Glutamatergic neuron (in vitro differentiated cells): ENCODE measurements at regions not wholly inside any gene's neighbourhood (a gene's known extent, or its start where the extent isn't known, plus 50 kb on each side); places are given as distances from the start of the nearest gene placed in this dataset.
"Not testable (repeated sequence)": the region's sequence is repeated elsewhere in the genome, so short reads cannot be mapped to it uniquely, and the experiment has no call there.

Source experiments
- DNase-seq: peaks from one replicate; pipeline ENCODE4 v3.0.0; 2022
- H3K27ac Mint-ChIP-seq: one replicate; pipeline ENCODE4 v1.8.0; 2020; ENCODE audit warnings: mild to moderate bottlenecking, mixed read lengths, inconsistent platforms; ENCODE audit not compliant: unreplicated experiment
- H3K27me3 Mint-ChIP-seq: one replicate; pipeline ENCODE4 v1.8.0; 2020; ENCODE audit warnings: mild to moderate bottlenecking, moderate library complexity, mixed read lengths, inconsistent platforms; ENCODE audit not compliant: unreplicated experiment
- H3K36me3 Mint-ChIP-seq: one replicate; pipeline ENCODE4 v1.8.0; 2020; ENCODE audit warnings: mild to moderate bottlenecking, mixed read lengths, inconsistent platforms; ENCODE audit not compliant: unreplicated experiment
- H3K4me1 Mint-ChIP-seq: one replicate; pipeline ENCODE4 v1.8.0; 2020; ENCODE audit warnings: mild to moderate bottlenecking, low read depth, mixed read lengths, inconsistent platforms; ENCODE audit not compliant: unreplicated experiment
- H3K4me3 Mint-ChIP-seq: one replicate; pipeline ENCODE4 v1.8.0; 2020; ENCODE audit warnings: mild to moderate bottlenecking, mixed read lengths, inconsistent platforms; ENCODE audit not compliant: unreplicated experiment
- H3K9me3 Mint-ChIP-seq: one replicate; pipeline ENCODE4 v1.8.0; 2020; ENCODE audit warnings: mild to moderate bottlenecking, moderate library complexity, mixed read lengths, inconsistent platforms; ENCODE audit not compliant: unreplicated experiment
- TF ChIP-seq, protein P1 (sequence below): fragments of 200-600 bp; sonication (generic); IDR thresholded peaks from one replicate; pipeline ENCODE4 v1.5.0; 2021; ENCODE audit not compliant: partially characterized antibody, unreplicated experiment

DNA sequence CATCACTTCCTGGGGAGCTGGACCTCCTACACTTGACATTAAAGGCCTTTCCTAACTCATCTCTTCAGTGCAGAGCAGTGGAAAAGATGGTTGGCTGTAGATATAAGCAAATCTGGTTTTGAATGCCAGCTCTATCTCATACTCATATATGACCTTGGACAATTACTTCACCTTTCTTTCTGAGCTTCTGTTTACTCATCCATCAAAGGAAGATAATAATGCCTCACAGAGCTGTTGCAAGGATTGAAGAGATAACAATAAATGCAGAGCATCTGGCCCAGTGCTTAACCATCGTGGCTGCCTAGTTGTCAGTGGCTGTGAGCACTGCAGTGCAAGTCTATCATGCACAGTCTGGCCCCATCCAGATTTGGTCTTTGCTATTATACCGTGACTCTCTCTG lies 148.1 kb upstream of the EOLA2 start:
- no peak for DNase-seq
- TF ChIP-seq, protein P1, sequence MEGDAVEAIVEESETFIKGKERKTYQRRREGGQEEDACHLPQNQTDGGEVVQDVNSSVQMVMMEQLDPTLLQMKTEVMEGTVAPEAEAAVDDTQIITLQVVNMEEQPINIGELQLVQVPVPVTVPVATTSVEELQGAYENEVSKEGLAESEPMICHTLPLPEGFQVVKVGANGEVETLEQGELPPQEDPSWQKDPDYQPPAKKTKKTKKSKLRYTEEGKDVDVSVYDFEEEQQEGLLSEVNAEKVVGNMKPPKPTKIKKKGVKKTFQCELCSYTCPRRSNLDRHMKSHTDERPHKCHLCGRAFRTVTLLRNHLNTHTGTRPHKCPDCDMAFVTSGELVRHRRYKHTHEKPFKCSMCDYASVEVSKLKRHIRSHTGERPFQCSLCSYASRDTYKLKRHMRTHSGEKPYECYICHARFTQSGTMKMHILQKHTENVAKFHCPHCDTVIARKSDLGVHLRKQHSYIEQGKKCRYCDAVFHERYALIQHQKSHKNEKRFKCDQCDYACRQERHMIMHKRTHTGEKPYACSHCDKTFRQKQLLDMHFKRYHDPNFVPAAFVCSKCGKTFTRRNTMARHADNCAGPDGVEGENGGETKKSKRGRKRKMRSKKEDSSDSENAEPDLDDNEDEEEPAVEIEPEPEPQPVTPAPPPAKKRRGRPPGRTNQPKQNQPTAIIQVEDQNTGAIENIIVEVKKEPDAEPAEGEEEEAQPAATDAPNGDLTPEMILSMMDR = no peak
- H3K36me3 Mint-ChIP-seq = no peaks in the 10 kb centered on the region
- no peaks in the 10 kb centered on the region for H3K9me3 Mint-ChIP-seq
- no peaks in the 10 kb centered on the region for H3K4me1 Mint-ChIP-seq
- no peak overlapping the region for H3K4me3 Mint-ChIP-seq
- H3K27me3 Mint-ChIP-seq = peaks cover 3% of the 10 kb centered on the region
- no peak overlapping the region for H3K27ac Mint-ChIP-seq

- Mint-ChIP-seq H3K27ac (no peak overlapping the region), H3K27me3 (peaks cover 3% of the 10 kb centered on the region), H3K4me3 (no peak overlapping the region), H3K9me3 (no peaks in the 10 kb centered on the region), H3K36me3 (no peaks in the 10 kb centered on the region), H3K4me1 (no peaks in the 10 kb centered on the region)
- DNase-seq = no peak
- TF ChIP-seq, protein P1 = no peak
Observed at GRCh38 chrX:150087612-150088011, 149.3 kb upstream of the EOLA2 start.

- TF ChIP-seq, protein P1 = no peak
- H3K4me1 Mint-ChIP-seq = no peaks in the 10 kb centered on the region
- H3K4me3 Mint-ChIP-seq = no peak overlapping the region
- H3K27me3 Mint-ChIP-seq = peaks cover 3% of the 10 kb centered on the region
- no peak for DNase-seq
- H3K9me3 Mint-ChIP-seq = no peaks in the 10 kb centered on the region
- no peaks in the 10 kb centered on the region for H3K36me3 Mint-ChIP-seq
- no peak overlapping the region for H3K27ac Mint-ChIP-seq
Observed at GRCh38 chrX:150088042-150088441, 149.8 kb upstream of the EOLA2 start.

- H3K27me3 Mint-ChIP-seq = peaks cover 3% of the 10 kb centered on the region
- no peaks in the 10 kb centered on the region for H3K36me3 Mint-ChIP-seq
- H3K9me3 Mint-ChIP-seq = no peaks in the 10 kb centered on the region
- no peaks in the 10 kb centered on the region for H3K4me1 Mint-ChIP-seq
- no peak overlapping the region for H3K27ac Mint-ChIP-seq
- H3K4me3 Mint-ChIP-seq = no peak overlapping the region
- no peak for DNase-seq
- TF ChIP-seq, protein P1 = no peak
Observed at GRCh38 chrX:150088766-150089518, 150.7 kb upstream of the EOLA2 start.

- H3K27me3 Mint-ChIP-seq, H3K36me3 Mint-ChIP-seq, H3K27ac Mint-ChIP-seq, DNase-seq, H3K4me3 Mint-ChIP-seq, H3K9me3 Mint-ChIP-seq, H3K4me1 Mint-ChIP-seq: not testable (repeated sequence)
Observed at GRCh38 chrX:150091300-150091699, 153.0 kb upstream of the EOLA2 start.
